Breast epithelium (tissue), 3 donors: ENCODE measurements at regions not wholly inside any gene's neighbourhood (a gene's known extent, or its start where the extent isn't known, plus 50 kb on each side); places are given as distances from the start of the nearest gene placed in this dataset.

ENCODE experiments used
- POLR2A ChIP-seq: fragments of 450-650 bp; IDR thresholded peaks from one replicate; pipeline ENCODE4 v1.6.1; 2016; ENCODE audit warnings: antibody characterized with exemption, mild to moderate bottlenecking, moderate library complexity
- TF ChIP-seq, protein P1 (sequence below), 3 donors: fragments of 450-650 bp; IDR thresholded peaks; one replicate each; pipeline ENCODE4 v1.5.1; 2016 to 2017; ENCODE audit warnings: antibody characterized with exemption in 3 of 3, mild to moderate bottlenecking in 3 of 3, moderate library complexity in 3 of 3

GRCh38 chr6:11283629-11284028 lies 51.2 kb upstream of the NEDD9 start:
- TF ChIP-seq, protein P1, sequence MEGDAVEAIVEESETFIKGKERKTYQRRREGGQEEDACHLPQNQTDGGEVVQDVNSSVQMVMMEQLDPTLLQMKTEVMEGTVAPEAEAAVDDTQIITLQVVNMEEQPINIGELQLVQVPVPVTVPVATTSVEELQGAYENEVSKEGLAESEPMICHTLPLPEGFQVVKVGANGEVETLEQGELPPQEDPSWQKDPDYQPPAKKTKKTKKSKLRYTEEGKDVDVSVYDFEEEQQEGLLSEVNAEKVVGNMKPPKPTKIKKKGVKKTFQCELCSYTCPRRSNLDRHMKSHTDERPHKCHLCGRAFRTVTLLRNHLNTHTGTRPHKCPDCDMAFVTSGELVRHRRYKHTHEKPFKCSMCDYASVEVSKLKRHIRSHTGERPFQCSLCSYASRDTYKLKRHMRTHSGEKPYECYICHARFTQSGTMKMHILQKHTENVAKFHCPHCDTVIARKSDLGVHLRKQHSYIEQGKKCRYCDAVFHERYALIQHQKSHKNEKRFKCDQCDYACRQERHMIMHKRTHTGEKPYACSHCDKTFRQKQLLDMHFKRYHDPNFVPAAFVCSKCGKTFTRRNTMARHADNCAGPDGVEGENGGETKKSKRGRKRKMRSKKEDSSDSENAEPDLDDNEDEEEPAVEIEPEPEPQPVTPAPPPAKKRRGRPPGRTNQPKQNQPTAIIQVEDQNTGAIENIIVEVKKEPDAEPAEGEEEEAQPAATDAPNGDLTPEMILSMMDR (IDR thresholded peaks at IDR 0.05) = no peak
- TF ChIP-seq POLR2A = no peak
